ENCODE measurements at regions not wholly inside any gene's neighbourhood (a gene's known extent, or its start where the extent isn't known, plus 50 kb on each side); places are given as distances from the start of the nearest gene placed in this dataset.

GRCh38 chr2:83787189-83787588, 671.9 kb downstream of the SUCLG1 start:
- no peak overlapping the region for H3K4me3 ChIP-seq
- DNase-seq (no peak), ATAC-seq (no peak)
- intact Hi-C loops (cut with DNase I) = no loop called here
- H3K4me1 ChIP-seq = no peaks in the 10 kb centered on the region
- no peak overlapping the region for H3K27ac ChIP-seq
- no peaks in the 10 kb centered on the region for H3K36me3 ChIP-seq (replicated peaks in 1 of 2; ENCODE audit: insufficient read depth in 1 of 2, low read depth in 2 of 2)
- 60 to 69% methylated on average over 1 of the region's 1 CpG for WGBS, 2 donors
- TF ChIP-seq CTCF (IDR thresholded peaks at IDR 0.05) (no peak), POLR2A (IDR thresholded peaks at IDR 0.05) (no peak)
- H3K27me3 ChIP-seq = no peaks in the 10 kb centered on the region
- H3K9me3 ChIP-seq = no peaks in the 10 kb centered on the region

- intact Hi-C loops (cut with DNase I) = no loop called here
- ATAC-seq (no peak), DNase-seq (no peak)
- Histone ChIP-seq H3K27ac (no peak overlapping the region), H3K9me3 (no peaks in the 10 kb centered on the region), H3K4me1 (no peaks in the 10 kb centered on the region), H3K4me3 (no peak overlapping the region), H3K27me3 (no peaks in the 10 kb centered on the region), H3K36me3 (replicated peaks in 1 of 2; ENCODE audit: insufficient read depth in 1 of 2, low read depth in 2 of 2) (no peaks in the 10 kb centered on the region)
- WGBS, 2 donors = 59 to 65% methylated on average over 4 of the region's 4 CpGs
- TF ChIP-seq CTCF (IDR thresholded peaks at IDR 0.05) = no peak
- TF ChIP-seq POLR2A (IDR thresholded peaks at IDR 0.05) = no peak
Measured at GRCh38 chr2:83786140-83786539, 672.9 kb downstream of the SUCLG1 start.

- WGBS, 2 donors = 30 to 37% methylated on average over 1 of the region's 1 CpG
- intact Hi-C loops (cut with DNase I) = no loop called here
- ATAC-seq (no peak), DNase-seq (no peak)
- no peak overlapping the region for H3K4me3 ChIP-seq
- TF ChIP-seq CTCF (IDR thresholded peaks at IDR 0.05) (no peak), POLR2A (IDR thresholded peaks at IDR 0.05) (no peak)
- no peaks in the 10 kb centered on the region for H3K4me1 ChIP-seq
- H3K27me3 ChIP-seq = no peaks in the 10 kb centered on the region
- H3K36me3 ChIP-seq (replicated peaks in 1 of 2; ENCODE audit: insufficient read depth in 1 of 2, low read depth in 2 of 2) = no peaks in the 10 kb centered on the region
- no peaks in the 10 kb centered on the region for H3K9me3 ChIP-seq
- H3K27ac ChIP-seq = no peak overlapping the region
Measured at GRCh38 chr2:83784947-83785346, 674.1 kb downstream of the SUCLG1 start.

- Histone ChIP-seq H3K36me3 (replicated peaks in 1 of 2; ENCODE audit: insufficient read depth in 1 of 2, low read depth in 2 of 2) (no peaks in the 10 kb centered on the region), H3K27ac (no peak overlapping the region), H3K4me3 (no peak overlapping the region), H3K27me3 (no peaks in the 10 kb centered on the region), H3K4me1 (no peaks in the 10 kb centered on the region), H3K9me3 (no peaks in the 10 kb centered on the region)
- ATAC-seq (no peak), DNase-seq (no peak)
- WGBS, 2 donors = 82 to 86% methylated on average over 2 of the region's 2 CpGs
- intact Hi-C loops (cut with DNase I) = no loop called here
- TF ChIP-seq CTCF (IDR thresholded peaks at IDR 0.05) (no peak), POLR2A (IDR thresholded peaks at IDR 0.05) (no peak)
Measured at GRCh38 chr2:83784315-83784714, 674.8 kb downstream of the SUCLG1 start.

GRCh38 chr2:83782122-83782521, 677.0 kb downstream of the SUCLG1 start:
- H3K4me1 ChIP-seq = no peaks in the 10 kb centered on the region
- H3K9me3 ChIP-seq = no peaks in the 10 kb centered on the region
- intact Hi-C loops (cut with DNase I) = no loop called here
- TF ChIP-seq POLR2A (IDR thresholded peaks at IDR 0.05) = no peak
- TF ChIP-seq CTCF (IDR thresholded peaks at IDR 0.05) = no peak
- H3K27me3 ChIP-seq = no peaks in the 10 kb centered on the region
- no peak overlapping the region for H3K27ac ChIP-seq
- H3K4me3 ChIP-seq = no peak overlapping the region
- H3K36me3 ChIP-seq (replicated peaks in 1 of 2; ENCODE audit: insufficient read depth in 1 of 2, low read depth in 2 of 2) = no peaks in the 10 kb centered on the region
- WGBS, 2 donors = 50 to 59% methylated on average over 4 of the region's 4 CpGs
- DNase-seq = no peak
- no peak for ATAC-seq

All from body of pancreas (tissue), 4 donors.